ENCODE measurements at regions not wholly inside any gene's neighbourhood (a gene's known extent, or its start where the extent isn't known, plus 50 kb on each side); places are given as distances from the start of the nearest gene placed in this dataset.
"Not testable (repeated sequence)": the region's sequence is repeated elsewhere in the genome, so short reads cannot be mapped to it uniquely, and the experiment has no call there.

GRCh38 chr7:87288742-87289141 lies 56.7 kb upstream of the CROT start:
- TF ChIP-seq, protein P1, sequence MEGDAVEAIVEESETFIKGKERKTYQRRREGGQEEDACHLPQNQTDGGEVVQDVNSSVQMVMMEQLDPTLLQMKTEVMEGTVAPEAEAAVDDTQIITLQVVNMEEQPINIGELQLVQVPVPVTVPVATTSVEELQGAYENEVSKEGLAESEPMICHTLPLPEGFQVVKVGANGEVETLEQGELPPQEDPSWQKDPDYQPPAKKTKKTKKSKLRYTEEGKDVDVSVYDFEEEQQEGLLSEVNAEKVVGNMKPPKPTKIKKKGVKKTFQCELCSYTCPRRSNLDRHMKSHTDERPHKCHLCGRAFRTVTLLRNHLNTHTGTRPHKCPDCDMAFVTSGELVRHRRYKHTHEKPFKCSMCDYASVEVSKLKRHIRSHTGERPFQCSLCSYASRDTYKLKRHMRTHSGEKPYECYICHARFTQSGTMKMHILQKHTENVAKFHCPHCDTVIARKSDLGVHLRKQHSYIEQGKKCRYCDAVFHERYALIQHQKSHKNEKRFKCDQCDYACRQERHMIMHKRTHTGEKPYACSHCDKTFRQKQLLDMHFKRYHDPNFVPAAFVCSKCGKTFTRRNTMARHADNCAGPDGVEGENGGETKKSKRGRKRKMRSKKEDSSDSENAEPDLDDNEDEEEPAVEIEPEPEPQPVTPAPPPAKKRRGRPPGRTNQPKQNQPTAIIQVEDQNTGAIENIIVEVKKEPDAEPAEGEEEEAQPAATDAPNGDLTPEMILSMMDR (IDR thresholded peaks at IDR 0.05) = not testable (repeated sequence)
- not testable (repeated sequence) for TF ChIP-seq POLR2A, POLR2AphosphoS5 (IDR thresholded peaks at IDR 0.05)
